ENCODE measurements at regions not wholly inside any gene's neighbourhood (a gene's known extent, or its start where the extent isn't known, plus 50 kb on each side); places are given as distances from the start of the nearest gene placed in this dataset.

- Histone ChIP-seq H2AFZ (ENCODE audit: low read depth) (no peak overlapping the region), H3K4me3 (IDR thresholded peaks at IDR 0.05; ENCODE audit: insufficient read depth, low read depth, low read length) (no peak overlapping the region), H3K4me1 (ENCODE audit: low read depth, poor library complexity, severe bottlenecking) (no peaks in the 10 kb centered on the region), H3K4me2 (no peak overlapping the region), H3K27ac (no peak overlapping the region), H4K20me1 (ENCODE audit: insufficient read depth) (no peaks in the 10 kb centered on the region), H3K27me3 (ENCODE audit: insufficient read depth, low read depth) (no peaks in the 10 kb centered on the region), H3K36me3 (ENCODE audit: insufficient read depth) (no peaks in the 10 kb centered on the region), H3K79me2 (ENCODE audit: insufficient read depth, low read depth) (no peaks in the 10 kb centered on the region), H3K9ac (no peak overlapping the region)
- TF ChIP-seq, protein P1, sequence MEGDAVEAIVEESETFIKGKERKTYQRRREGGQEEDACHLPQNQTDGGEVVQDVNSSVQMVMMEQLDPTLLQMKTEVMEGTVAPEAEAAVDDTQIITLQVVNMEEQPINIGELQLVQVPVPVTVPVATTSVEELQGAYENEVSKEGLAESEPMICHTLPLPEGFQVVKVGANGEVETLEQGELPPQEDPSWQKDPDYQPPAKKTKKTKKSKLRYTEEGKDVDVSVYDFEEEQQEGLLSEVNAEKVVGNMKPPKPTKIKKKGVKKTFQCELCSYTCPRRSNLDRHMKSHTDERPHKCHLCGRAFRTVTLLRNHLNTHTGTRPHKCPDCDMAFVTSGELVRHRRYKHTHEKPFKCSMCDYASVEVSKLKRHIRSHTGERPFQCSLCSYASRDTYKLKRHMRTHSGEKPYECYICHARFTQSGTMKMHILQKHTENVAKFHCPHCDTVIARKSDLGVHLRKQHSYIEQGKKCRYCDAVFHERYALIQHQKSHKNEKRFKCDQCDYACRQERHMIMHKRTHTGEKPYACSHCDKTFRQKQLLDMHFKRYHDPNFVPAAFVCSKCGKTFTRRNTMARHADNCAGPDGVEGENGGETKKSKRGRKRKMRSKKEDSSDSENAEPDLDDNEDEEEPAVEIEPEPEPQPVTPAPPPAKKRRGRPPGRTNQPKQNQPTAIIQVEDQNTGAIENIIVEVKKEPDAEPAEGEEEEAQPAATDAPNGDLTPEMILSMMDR (conservative IDR thresholded peaks at IDR 0.05; ENCODE audit: low read depth, low read length), result no peak
Observed at GRCh38 chr6:169162752-169163407, 90.8 kb downstream of the THBS2 start.

GRCh38 chr6:169162249-169162648 is 91.4 kb downstream of the THBS2 start:
- no peaks in the 10 kb centered on the region for H4K20me1 ChIP-seq (ENCODE audit: insufficient read depth)
- H3K79me2 ChIP-seq (ENCODE audit: insufficient read depth, low read depth), result no peaks in the 10 kb centered on the region
- H3K27me3 ChIP-seq (ENCODE audit: insufficient read depth, low read depth), result no peaks in the 10 kb centered on the region
- no peak overlapping the region for H3K4me3 ChIP-seq (IDR thresholded peaks at IDR 0.05; ENCODE audit: insufficient read depth, low read depth, low read length)
- H3K36me3 ChIP-seq (ENCODE audit: insufficient read depth), result no peaks in the 10 kb centered on the region
- H2AFZ ChIP-seq (ENCODE audit: low read depth), result no peak overlapping the region
- TF ChIP-seq, protein P1 (conservative IDR thresholded peaks at IDR 0.05; ENCODE audit: low read depth, low read length), result no peak
- H3K4me1 ChIP-seq (ENCODE audit: low read depth, poor library complexity, severe bottlenecking), result no peaks in the 10 kb centered on the region
- H3K4me2 ChIP-seq, result no peak overlapping the region
- H3K9ac ChIP-seq, result no peak overlapping the region
- no peak overlapping the region for H3K27ac ChIP-seq

DNA sequence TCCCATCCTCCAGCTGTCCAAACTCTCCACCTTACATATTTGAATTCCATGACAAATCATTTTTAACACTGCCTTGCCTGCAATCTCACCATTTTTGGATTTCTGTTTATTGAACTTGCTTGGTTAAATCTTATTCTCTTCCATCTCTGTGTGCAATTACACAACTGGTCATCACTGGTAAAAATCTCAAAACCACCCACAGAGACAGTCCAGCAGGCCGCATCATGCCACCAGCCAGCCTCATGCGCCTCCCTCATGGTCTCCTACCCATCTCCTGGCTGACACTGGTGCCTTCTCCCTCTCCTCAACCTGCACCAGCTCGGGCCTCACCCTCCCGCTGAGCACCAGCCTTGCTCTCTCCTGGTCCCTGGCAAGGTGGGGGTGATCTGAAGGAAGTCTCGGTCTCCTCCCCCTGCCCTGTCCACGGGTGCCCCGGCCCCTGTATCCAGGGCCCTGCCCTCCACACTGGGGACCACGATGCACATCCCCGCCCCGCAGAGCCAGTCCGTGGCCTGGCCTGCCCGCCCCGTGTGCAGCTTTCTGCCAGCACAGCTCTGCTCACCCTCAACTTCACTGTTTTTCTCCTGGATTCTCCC is 92.0 kb downstream of the THBS2 start:
- Histone ChIP-seq H3K4me3 (IDR thresholded peaks at IDR 0.05; ENCODE audit: insufficient read depth, low read depth, low read length) (no peak overlapping the region), H2AFZ (ENCODE audit: low read depth) (no peak overlapping the region), H3K27ac (no peak overlapping the region), H3K36me3 (ENCODE audit: insufficient read depth) (no peaks in the 10 kb centered on the region), H3K4me2 (no peak overlapping the region), H3K27me3 (ENCODE audit: insufficient read depth, low read depth) (no peaks in the 10 kb centered on the region), H3K4me1 (ENCODE audit: low read depth, poor library complexity, severe bottlenecking) (no peaks in the 10 kb centered on the region), H4K20me1 (ENCODE audit: insufficient read depth) (no peaks in the 10 kb centered on the region), H3K79me2 (ENCODE audit: insufficient read depth, low read depth) (no peaks in the 10 kb centered on the region), H3K9ac (no peak overlapping the region)
- TF ChIP-seq, protein P1 (conservative IDR thresholded peaks at IDR 0.05; ENCODE audit: low read depth, low read length), result no peak

GRCh38 chr6:169160855-169161560 is 92.6 kb downstream of the THBS2 start:
- TF ChIP-seq, protein P1 (conservative IDR thresholded peaks at IDR 0.05; ENCODE audit: low read depth, low read length), result no peak
- H3K4me2 ChIP-seq, result no peak overlapping the region
- H3K9ac ChIP-seq, result no peak overlapping the region
- no peak overlapping the region for H3K4me3 ChIP-seq (IDR thresholded peaks at IDR 0.05; ENCODE audit: insufficient read depth, low read depth, low read length)
- no peaks in the 10 kb centered on the region for H3K27me3 ChIP-seq (ENCODE audit: insufficient read depth, low read depth)
- H3K27ac ChIP-seq, result no peak overlapping the region
- H3K79me2 ChIP-seq (ENCODE audit: insufficient read depth, low read depth), result no peaks in the 10 kb centered on the region
- no peaks in the 10 kb centered on the region for H4K20me1 ChIP-seq (ENCODE audit: insufficient read depth)
- H3K4me1 ChIP-seq (ENCODE audit: low read depth, poor library complexity, severe bottlenecking), result no peaks in the 10 kb centered on the region
- no peaks in the 10 kb centered on the region for H3K36me3 ChIP-seq (ENCODE audit: insufficient read depth)
- H2AFZ ChIP-seq (ENCODE audit: low read depth), result no peak overlapping the region
